Head of caudate nucleus (tissue), 42 donors: ENCODE measurements at regions not wholly inside any gene's neighbourhood (a gene's known extent, or its start where the extent isn't known, plus 50 kb on each side); places are given as distances from the start of the nearest gene placed in this dataset.
A peak's percentile ranks its signal among the peaks of the same experiment; 100 is the strongest.
"Not testable (repeated sequence)": the region's sequence is repeated elsewhere in the genome, so short reads cannot be mapped to it uniquely, and the experiment has no call there.

Experiments used
- DNase-seq, 42 donors: peaks; one replicate each; pipeline versions ENCODE4 v3.0.0 to v3.0.0-alpha.2; 2020 to 2021; ENCODE audit warnings: mixed read lengths in 7 of 42
- intact Hi-C: fragments of 100-400 bp; cut with DNase I; formaldehyde crosslinking; loops from one replicate; pipeline ENCODE4 v1.15.0; 2022

DNA sequence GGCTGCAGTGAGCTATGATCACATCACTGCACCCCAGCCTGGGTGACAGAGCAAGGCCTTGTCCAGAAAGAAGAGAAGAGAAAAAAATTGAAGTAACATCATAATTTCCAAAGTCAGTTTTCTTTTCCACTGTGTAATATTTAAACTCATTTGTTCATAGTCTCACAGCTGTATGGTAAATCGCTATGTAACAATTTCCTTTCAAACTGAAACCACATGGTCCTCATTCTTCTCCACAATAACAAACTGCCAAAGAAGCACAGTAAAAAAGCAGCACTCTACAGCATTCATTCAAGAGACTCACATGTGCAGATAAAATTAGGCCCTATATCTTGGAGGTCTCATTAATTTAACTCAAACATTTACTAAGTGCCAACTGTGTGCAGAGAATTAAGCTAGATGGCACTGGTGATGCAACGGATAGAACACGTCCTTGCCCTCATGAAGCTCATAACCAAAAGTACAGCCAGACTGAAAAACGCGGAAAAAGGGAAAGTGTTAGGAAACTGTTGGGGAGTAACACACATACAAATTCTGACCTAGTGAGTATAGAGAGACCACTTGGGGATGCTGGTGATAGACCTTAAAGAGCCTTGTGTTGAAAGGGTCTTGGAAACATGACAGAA is 174.0 kb upstream of the KCTD7 start:
- no peak for DNase-seq
- intact Hi-C loops = no loop called here

- intact Hi-C loops, DNase-seq: not testable (repeated sequence)
Measured at GRCh38 chr7:66455432-66455831, 173.2 kb upstream of the KCTD7 start.

DNA sequence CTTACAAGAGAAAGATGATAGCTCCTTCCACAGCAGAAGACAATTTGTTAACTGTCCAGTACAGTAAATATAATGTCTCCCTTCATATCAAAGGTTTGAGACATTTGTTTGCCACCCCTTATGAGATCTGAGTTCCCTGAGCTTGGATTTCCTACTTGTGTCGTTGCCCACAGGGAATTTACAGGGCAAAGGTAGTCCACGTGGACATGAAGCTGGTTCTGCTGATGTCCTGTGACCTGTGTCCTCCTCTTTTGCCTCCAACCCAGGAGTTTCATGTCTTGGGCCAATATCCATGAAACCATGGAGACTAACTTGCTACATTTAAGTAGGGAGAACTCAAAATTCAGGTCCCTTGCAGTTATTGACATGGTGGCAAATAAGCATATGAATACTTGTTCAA is 172.2 kb upstream of the KCTD7 start:
- intact Hi-C loops = not testable (repeated sequence)

DNA sequence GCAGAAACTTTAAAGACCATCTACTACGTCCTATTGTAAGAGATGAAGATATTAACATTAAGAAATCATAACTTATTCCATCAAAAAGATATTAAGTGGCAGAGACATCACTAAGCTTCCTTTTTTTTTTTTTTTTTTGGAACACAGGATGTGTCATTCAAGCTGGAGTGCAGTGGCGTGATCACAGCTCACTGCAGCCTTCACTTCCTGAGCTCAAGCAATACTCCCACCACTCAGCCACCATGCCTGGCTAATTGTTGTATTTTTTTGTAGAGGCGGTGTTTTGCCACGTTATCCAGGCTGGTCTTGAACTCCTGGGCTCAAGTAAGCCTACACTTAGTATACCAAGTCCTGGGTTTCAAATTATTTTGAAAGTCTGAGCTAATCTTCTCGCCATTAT is 169.7 kb upstream of the KCTD7 start:
- intact Hi-C loops = not testable (repeated sequence)
- peak in 5 of 42 donors; percentile 9 to 36 (median 25) for DNase-seq

More for the DNA sequence above, 172.2 kb upstream of the KCTD7 start:
- not testable (repeated sequence) for DNase-seq

- DNase-seq = peak in 30 of 42 donors; percentile 7 to 72 (median 36)
- intact Hi-C loops = not testable (repeated sequence)
Measured at GRCh38 chr7:66459783-66460413, 168.8 kb upstream of the KCTD7 start.

- intact Hi-C loops = no loop called here
- no peak for DNase-seq
Measured at GRCh38 chr7:66460921-66461361, 167.7 kb upstream of the KCTD7 start.

- intact Hi-C loops, DNase-seq: not testable (repeated sequence)
Measured at GRCh38 chr7:66461397-66461796, 167.3 kb upstream of the KCTD7 start.

- DNase-seq, intact Hi-C loops: not testable (repeated sequence)
Measured at GRCh38 chr7:66462831-66463230, 165.8 kb upstream of the KCTD7 start.

GRCh38 chr7:66464059-66464458 is 164.6 kb upstream of the KCTD7 start:
- intact Hi-C loops = no loop called here
- no peak for DNase-seq

DNA sequence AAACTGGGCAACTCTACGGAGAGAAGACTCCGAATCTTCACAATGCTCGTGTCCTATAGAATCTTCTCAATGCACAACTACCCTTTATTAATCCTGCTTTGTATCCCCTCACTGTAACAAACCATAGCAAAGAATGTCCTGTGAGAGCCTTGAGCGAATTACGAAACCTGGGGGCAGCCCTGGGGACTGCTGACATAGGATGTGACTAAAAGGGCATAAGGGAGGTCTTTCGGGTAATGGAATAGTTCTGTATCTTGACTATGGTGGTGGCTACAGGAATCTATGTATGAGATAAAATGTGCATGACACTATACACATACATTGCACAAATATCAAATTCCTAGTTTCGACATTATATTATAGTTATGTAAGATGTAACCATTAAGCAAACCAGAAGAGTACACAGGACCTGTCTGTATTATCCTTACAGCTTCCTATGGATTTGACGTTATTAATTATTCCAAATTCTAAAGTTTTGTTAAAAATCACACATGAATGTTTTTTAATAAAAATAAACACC is 162.5 kb upstream of the KCTD7 start:
- intact Hi-C loops = no loop called here

DNA sequence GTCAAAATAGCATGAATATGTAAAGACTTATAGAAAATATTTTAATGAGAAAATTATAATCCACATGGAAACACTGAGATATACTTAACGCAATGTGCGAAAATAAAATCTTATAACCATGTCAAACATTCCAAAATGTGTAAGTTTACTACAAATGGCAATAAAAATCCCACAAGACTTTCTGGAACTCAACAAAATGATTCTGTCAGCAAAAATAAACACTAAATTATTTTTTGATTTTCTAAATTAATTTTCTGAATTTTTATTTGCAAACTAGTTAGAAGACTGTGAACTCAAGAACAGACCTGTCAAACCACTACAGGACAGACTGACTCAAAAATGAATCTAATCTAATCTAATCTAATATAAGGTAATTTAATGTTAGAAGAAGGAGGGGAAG is 160.8 kb upstream of the KCTD7 start:
- DNase-seq = no peak
- intact Hi-C loops = no loop called here

More for the DNA sequence above, 162.5 kb upstream of the KCTD7 start:
- no peak for DNase-seq

DNA sequence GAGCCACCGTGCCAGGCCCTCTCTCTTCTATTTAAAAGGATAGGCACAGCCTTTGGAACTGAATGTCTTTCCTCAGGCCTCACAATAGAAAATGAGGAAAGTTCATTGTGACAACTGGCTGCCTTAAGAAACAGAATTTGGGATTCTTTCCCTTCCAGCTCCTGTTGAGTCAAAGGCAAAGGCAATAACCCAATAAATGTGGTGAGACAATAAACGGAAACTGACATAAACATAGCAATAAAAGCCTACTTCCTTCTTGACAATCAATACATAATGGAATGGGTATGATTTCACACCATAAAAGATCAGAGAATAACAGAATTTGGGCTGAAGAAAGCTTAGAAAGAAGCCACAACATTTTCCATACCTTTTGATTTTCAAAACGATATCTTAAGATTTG is 155.6 kb upstream of the KCTD7 start:
- intact Hi-C loops, DNase-seq: not testable (repeated sequence)

DNA sequence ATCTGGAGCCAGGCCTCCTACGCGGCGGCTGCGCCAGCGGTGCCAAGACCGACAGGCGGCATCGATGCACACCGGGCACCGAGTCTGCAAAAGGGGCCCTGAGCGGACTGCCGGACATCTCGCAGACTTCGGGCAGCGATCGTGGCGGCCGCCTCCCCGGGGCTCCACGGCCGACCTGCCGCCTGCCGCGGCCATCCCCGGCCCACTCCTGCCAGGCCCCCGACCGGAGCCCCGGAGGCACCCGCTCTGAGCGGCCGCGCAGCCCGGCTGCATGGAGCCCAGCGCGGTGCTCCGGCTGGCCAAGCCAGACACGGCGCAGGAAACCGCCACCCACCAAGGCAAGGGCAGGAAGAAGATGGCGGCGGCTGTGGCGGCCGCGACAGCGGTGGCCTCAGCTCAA is 154.2 kb upstream of the KCTD7 start:
- intact Hi-C loops = no loop called here

DNA sequence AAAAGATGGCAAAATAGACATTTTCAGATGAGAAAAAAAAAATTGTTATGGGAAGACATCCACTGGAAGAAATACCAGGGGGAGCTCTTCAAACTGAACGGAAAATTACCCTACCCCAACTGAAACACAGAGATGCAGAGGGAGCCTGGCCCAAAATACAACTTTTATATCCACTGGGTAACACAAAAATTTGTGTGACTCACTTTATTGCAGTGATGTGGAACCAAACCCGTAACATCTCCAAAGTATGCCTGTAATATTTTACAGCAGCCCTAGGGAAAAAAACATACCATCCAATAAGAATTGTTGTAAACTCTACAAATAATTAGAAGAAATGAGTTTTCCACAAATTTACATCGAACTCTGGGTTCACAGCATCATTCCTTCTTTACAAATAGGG is 152.6 kb upstream of the KCTD7 start:
- DNase-seq, intact Hi-C loops: not testable (repeated sequence)

More for the DNA sequence above, 154.2 kb upstream of the KCTD7 start:
- DNase-seq = no peak

GRCh38 chr7:66477822-66478397 is 150.8 kb upstream of the KCTD7 start:
- intact Hi-C loops, DNase-seq: not testable (repeated sequence)

- DNase-seq, intact Hi-C loops: not testable (repeated sequence)
Measured at GRCh38 chr7:66481229-66481628, 147.5 kb upstream of the KCTD7 start.

- intact Hi-C loops = not testable (repeated sequence)
- peak in 1 of 42 donors; percentile 9 for DNase-seq
Measured at GRCh38 chr7:66489065-66489464, 139.6 kb upstream of the KCTD7 start.

- intact Hi-C loops = not testable (repeated sequence)
- DNase-seq = peak in 1 of 42 donors; percentile 27
Measured at GRCh38 chr7:66489741-66490140, 138.9 kb upstream of the KCTD7 start.

DNA sequence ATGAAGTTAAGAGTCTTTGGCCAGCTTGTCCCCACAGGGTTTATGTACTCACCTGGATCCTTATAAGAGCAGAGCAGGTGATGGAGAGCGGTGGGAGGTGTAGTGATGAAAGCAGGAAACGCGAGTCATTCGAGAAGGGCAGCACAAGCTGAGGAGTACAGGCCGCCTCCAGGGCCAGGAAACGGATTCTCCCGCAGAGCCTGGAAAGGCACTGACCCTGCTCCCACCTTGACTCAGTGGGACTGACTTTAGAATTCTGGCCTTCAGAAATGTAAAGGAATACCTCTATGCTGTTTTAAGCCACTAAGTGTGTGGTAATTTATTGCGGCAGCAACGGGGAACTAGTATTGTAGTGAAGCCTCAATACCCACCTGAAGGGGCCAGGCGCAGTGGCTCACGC is 137.7 kb upstream of the KCTD7 start:
- intact Hi-C loops = not testable (repeated sequence)

GRCh38 chr7:66492405-66492804 is 136.3 kb upstream of the KCTD7 start:
- intact Hi-C loops = not testable (repeated sequence)
- peak in 2 of 42 donors; percentile 15 to 29 for DNase-seq

More for the DNA sequence above, 137.7 kb upstream of the KCTD7 start:
- peak in 1 of 42 donors; percentile 17 for DNase-seq
